ENCODE measurements at regions not wholly inside any gene's neighbourhood (a gene's known extent, or its start where the extent isn't known, plus 50 kb on each side); places are given as distances from the start of the nearest gene placed in this dataset.

- TF ChIP-seq BRCA1 (CRISPR knock-in tag; IDR thresholded peaks at IDR 0.05) (no peak), PBX2 (CRISPR knock-in tag; IDR thresholded peaks at IDR 0.05) (no peak), IRX3 (CRISPR knock-in tag; IDR thresholded peaks at IDR 0.05; ENCODE audit: borderline replicate concordance, low read depth) (no peak), RAD21 (CRISPR knock-in tag; IDR thresholded peaks at IDR 0.05) (no peak), ELF3 (CRISPR knock-in tag; IDR thresholded peaks at IDR 0.05) (no peak)
- TF ChIP-seq, protein P1, sequence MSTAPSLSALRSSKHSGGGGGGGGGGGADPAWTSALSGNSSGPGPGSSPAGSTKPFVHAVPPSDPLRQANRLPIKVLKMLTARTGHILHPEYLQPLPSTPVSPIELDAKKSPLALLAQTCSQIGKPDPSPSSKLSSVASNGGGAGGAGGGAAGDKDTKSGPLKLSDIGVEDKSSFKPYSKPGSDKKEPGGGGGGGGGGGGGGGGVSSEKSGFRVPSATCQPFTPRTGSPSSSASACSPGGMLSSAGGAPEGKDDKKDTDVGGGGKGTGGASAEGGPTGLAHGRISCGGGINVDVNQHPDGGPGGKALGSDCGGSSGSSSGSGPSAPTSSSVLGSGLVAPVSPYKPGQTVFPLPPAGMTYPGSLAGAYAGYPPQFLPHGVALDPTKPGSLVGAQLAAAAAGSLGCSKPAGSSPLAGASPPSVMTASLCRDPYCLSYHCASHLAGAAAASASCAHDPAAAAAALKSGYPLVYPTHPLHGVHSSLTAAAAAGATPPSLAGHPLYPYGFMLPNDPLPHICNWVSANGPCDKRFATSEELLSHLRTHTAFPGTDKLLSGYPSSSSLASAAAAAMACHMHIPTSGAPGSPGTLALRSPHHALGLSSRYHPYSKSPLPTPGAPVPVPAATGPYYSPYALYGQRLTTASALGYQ (CRISPR knock-in tag; IDR thresholded peaks at IDR 0.05), result no peak
- TF ChIP-seq, protein P2, sequence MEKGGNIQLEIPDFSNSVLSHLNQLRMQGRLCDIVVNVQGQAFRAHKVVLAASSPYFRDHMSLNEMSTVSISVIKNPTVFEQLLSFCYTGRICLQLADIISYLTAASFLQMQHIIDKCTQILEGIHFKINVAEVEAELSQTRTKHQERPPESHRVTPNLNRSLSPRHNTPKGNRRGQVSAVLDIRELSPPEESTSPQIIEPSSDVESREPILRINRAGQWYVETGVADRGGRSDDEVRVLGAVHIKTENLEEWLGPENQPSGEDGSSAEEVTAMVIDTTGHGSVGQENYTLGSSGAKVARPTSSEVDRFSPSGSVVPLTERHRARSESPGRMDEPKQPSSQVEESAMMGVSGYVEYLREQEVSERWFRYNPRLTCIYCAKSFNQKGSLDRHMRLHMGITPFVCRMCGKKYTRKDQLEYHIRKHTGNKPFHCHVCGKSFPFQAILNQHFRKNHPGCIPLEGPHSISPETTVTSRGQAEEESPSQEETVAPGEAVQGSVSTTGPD (CRISPR knock-in tag; IDR thresholded peaks at IDR 0.05), result no peak
These were observed 326.9 kb upstream of the DIO3 start for GRCh38 chr14:101234244-101234937.
